MM.1S (cell line): ENCODE measurements at regions not wholly inside any gene's neighbourhood (a gene's known extent, or its start where the extent isn't known, plus 50 kb on each side); places are given as distances from the start of the nearest gene placed in this dataset.

Experiments
- DNase-seq: peaks from one replicate; pipeline ENCODE4 v3.0.0-alpha.2; 2015
- H2AFZ ChIP-seq: fragments of 300-600 bp; sonication (generic); 2 replicates; pipeline ENCODE4 v1.6.0; 2016; ENCODE audit warnings: antibody characterized with exemption, low read length
- H3F3A ChIP-seq: fragments of 300-600 bp; sonication (generic); 2 replicates; pipeline ENCODE4 v1.6.1; 2016; ENCODE audit warnings: mild to moderate bottlenecking, antibody characterized with exemption, low read length, moderate library complexity, mixed read lengths; ENCODE audit not compliant: insufficient read depth
- H3K27ac ChIP-seq: fragments of 300-600 bp; sonication (generic); 2 replicates; pipeline ENCODE4 v1.5.1; 2016; ENCODE audit warnings: mild to moderate bottlenecking, low read length
- H3K27me3 ChIP-seq: fragments of 300-600 bp; sonication (generic); replicated peaks from 2 replicates; pipeline ENCODE4 v1.6.0; 2016; ENCODE audit warnings: low read length; ENCODE audit not compliant: insufficient read depth
- H3K36me3 ChIP-seq: fragments of 300-600 bp; sonication (generic); replicated peaks from 2 replicates; pipeline ENCODE4 v1.6.1; 2016; ENCODE audit warnings: mild to moderate bottlenecking, low read length, mixed read lengths; ENCODE audit not compliant: insufficient read depth
- H3K4me1 ChIP-seq: fragments of 300-600 bp; sonication (generic); 2 replicates; pipeline ENCODE4 v1.6.1; 2016; ENCODE audit warnings: low read length, mixed read lengths
- H3K4me2 ChIP-seq: fragments of 300-600 bp; sonication (generic); 2 replicates; pipeline ENCODE4 v1.6.0; 2016; ENCODE audit warnings: low read depth, low read length
- H3K4me3 ChIP-seq: fragments of 300-600 bp; sonication (generic); 2 replicates; pipeline ENCODE4 v1.5.1; 2016; ENCODE audit warnings: low read length, mixed read lengths
- H3K79me2 ChIP-seq: fragments of 300-600 bp; sonication (generic); 2 replicates; pipeline ENCODE4 v1.6.1; 2016; ENCODE audit warnings: mixed run types, low read length, mixed read lengths
- H3K9ac ChIP-seq: fragments of 300-600 bp; sonication (generic); 2 replicates; pipeline ENCODE4 v1.6.1; 2016; ENCODE audit warnings: low read length, mixed read lengths
- H3K9me2 ChIP-seq: fragments of 300-600 bp; sonication (generic); replicated peaks from 2 replicates; pipeline ENCODE4 v1.6.1; 2016; ENCODE audit warnings: mild to moderate bottlenecking, low read length, mixed read lengths; ENCODE audit not compliant: insufficient read depth
- H3K9me3 ChIP-seq: fragments of 300-600 bp; sonication (generic); replicated peaks from 2 replicates; pipeline ENCODE4 v1.6.1; 2016; ENCODE audit warnings: mild to moderate bottlenecking, low read length, mixed read lengths; ENCODE audit not compliant: insufficient read depth
- H4K20me1 ChIP-seq: fragments of 300-600 bp; sonication (generic); 2 replicates; pipeline ENCODE4 v1.6.1; 2016; ENCODE audit warnings: mild to moderate bottlenecking, low read length, moderate library complexity, mixed read lengths; ENCODE audit not compliant: insufficient read depth
- EZH2 ChIP-seq: fragments of 300-600 bp; sonication (generic); optimal IDR thresholded peaks from 2 replicates; pipeline ENCODE3; 2017; ENCODE audit warnings: low read depth, mild to moderate bottlenecking, antibody characterized with exemption, low read length, mixed read lengths
- EZH2phosphoT487 ChIP-seq: fragments of 300-600 bp; sonication (generic); IDR thresholded peaks from 2 replicates; pipeline ENCODE4 v1.6.1; 2018; ENCODE audit warnings: antibody characterized with exemption, low read length
- TF ChIP-seq, protein P1 (sequence below): fragments of 300-600 bp; sonication (generic); IDR thresholded peaks from 2 replicates; pipeline ENCODE4 v1.5.1; 2016; ENCODE audit warnings: antibody characterized with exemption, low read length, mixed read lengths

DNA sequence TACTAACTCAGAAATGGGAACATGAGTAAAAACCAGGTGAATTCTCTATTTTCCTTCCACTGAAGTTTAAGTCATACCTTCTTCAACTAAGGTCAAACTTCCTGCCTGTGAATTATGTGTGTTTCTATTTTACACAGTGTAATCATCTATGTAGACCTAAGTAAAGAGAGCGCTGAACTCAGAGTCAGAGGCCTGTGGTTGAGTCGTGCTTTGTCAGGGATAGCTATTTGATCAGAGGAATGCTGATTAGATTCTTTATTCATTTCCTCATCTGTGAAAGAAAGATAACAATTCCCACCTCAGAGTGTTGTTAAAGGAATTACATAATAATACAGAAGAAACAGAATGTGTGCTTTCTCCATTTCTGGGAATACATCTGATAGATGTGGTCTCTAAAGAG lies 654.1 kb downstream of the STIM2 start:
- no peaks in the 10 kb centered on the region for H3K27me3 ChIP-seq
- no peaks in the 10 kb centered on the region for H3K4me1 ChIP-seq
- no peaks in the 10 kb centered on the region for H3K36me3 ChIP-seq
- DNase-seq, result no peak
- H2AFZ ChIP-seq, result no peak overlapping the region
- no peaks in the 10 kb centered on the region for H3K9me3 ChIP-seq
- no peaks in the 10 kb centered on the region for H4K20me1 ChIP-seq
- H3F3A ChIP-seq, result no peaks in the 10 kb centered on the region
- no peak overlapping the region for H3K4me2 ChIP-seq
- H3K79me2 ChIP-seq, result no peaks in the 10 kb centered on the region
- TF ChIP-seq EZH2phosphoT487 (no peak), EZH2 (no peak)
- TF ChIP-seq, protein P1, sequence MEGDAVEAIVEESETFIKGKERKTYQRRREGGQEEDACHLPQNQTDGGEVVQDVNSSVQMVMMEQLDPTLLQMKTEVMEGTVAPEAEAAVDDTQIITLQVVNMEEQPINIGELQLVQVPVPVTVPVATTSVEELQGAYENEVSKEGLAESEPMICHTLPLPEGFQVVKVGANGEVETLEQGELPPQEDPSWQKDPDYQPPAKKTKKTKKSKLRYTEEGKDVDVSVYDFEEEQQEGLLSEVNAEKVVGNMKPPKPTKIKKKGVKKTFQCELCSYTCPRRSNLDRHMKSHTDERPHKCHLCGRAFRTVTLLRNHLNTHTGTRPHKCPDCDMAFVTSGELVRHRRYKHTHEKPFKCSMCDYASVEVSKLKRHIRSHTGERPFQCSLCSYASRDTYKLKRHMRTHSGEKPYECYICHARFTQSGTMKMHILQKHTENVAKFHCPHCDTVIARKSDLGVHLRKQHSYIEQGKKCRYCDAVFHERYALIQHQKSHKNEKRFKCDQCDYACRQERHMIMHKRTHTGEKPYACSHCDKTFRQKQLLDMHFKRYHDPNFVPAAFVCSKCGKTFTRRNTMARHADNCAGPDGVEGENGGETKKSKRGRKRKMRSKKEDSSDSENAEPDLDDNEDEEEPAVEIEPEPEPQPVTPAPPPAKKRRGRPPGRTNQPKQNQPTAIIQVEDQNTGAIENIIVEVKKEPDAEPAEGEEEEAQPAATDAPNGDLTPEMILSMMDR, result no peak
- no peak overlapping the region for H3K27ac ChIP-seq
- H3K9ac ChIP-seq, result no peak overlapping the region
- no peaks in the 10 kb centered on the region for H3K9me2 ChIP-seq
- H3K4me3 ChIP-seq, result no peak overlapping the region

DNA sequence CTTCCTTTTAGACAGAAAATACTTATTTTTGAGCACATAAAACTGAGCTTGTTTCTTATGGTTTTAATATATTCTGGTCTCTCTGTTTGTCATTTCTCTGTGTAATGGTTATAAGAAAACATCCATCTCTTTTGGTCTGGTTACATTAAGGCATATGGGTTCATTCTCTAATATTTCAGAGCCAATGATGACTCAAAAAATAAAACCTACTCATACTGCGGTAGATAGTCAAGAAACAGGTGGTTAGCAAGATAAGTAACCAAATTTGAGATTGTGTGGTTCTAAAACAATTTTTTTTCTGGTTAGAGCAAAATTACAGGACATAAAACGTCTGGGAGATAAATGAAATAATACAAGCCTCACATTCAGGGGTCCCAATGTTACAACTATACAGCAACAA lies 654.5 kb downstream of the STIM2 start:
- no peak overlapping the region for H3K27ac ChIP-seq
- TF ChIP-seq EZH2phosphoT487 (no peak), EZH2 (no peak)
- TF ChIP-seq, protein P1, result no peak

DNA sequence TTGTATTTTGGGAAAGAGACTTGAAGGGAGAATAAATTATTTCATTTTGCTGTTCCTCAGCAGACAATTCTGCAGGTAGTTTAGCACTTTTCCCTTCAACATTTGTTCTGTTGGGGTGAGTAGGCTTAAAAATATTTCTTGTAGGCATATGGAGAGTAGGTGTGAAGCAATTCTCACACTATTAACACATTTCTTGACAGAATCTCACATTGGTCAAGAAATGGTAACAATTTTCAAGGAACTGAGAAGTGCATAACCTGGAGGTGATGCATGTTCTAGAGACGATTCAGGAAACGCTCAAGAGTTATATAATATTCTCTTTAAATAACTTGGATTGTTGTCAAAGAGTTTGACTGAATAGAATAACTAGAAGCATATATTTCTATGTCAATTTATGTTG lies 658.2 kb downstream of the STIM2 start:
- no peak for TF ChIP-seq EZH2phosphoT487
- TF ChIP-seq EZH2, result no peak
- TF ChIP-seq, protein P1, result no peak
- Histone ChIP-seq H3K27ac (no peak overlapping the region), H2AFZ (no peak overlapping the region), H4K20me1 (no peaks in the 10 kb centered on the region), H3K36me3 (no peaks in the 10 kb centered on the region), H3K9ac (no peak overlapping the region), H3K9me2 (no peaks in the 10 kb centered on the region), H3K9me3 (no peaks in the 10 kb centered on the region), H3F3A (no peaks in the 10 kb centered on the region), H3K4me1 (no peaks in the 10 kb centered on the region), H3K79me2 (no peaks in the 10 kb centered on the region), H3K27me3 (no peaks in the 10 kb centered on the region), H3K4me3 (no peak overlapping the region), H3K4me2 (no peak overlapping the region)
- DNase-seq, result no peak

More for the DNA sequence above, 654.5 kb downstream of the STIM2 start:
- Histone ChIP-seq H3K4me1 (no peaks in the 10 kb centered on the region), H3K4me2 (no peak overlapping the region), H3K9me3 (no peaks in the 10 kb centered on the region), H3F3A (no peaks in the 10 kb centered on the region), H4K20me1 (no peaks in the 10 kb centered on the region), H3K36me3 (no peaks in the 10 kb centered on the region), H2AFZ (no peak overlapping the region), H3K9ac (no peak overlapping the region), H3K9me2 (no peaks in the 10 kb centered on the region), H3K4me3 (no peak overlapping the region), H3K79me2 (no peaks in the 10 kb centered on the region), H3K27me3 (no peaks in the 10 kb centered on the region)
- no peak for DNase-seq
